CD14-positive monocyte (primary cell): ENCODE measurements at regions not wholly inside any gene's neighbourhood (a gene's known extent, or its start where the extent isn't known, plus 50 kb on each side); places are given as distances from the start of the nearest gene placed in this dataset.

Experiments used
- DNase-seq, 3 donors: peaks; one replicate each; pipeline ENCODE4 v3.0.0-alpha.2; 2011 to 2022
- H2AFZ ChIP-seq: 2 replicates; pipeline ENCODE4 v1.6.0; 2012; ENCODE audit warnings: mild to moderate bottlenecking, low read depth, low read length, inconsistent platforms; ENCODE audit not compliant: insufficient read depth, poor library complexity, severe bottlenecking
- H3K27ac ChIP-seq, 2 donors: 1 replicate in 1 of 2; 2 replicates in 1 of 2; pipeline ENCODE4 v1.5.1; 2012 to 2013; ENCODE audit warnings: low read length in 2 of 2, control low read depth in 1 of 2, inconsistent platforms in 1 of 2, low read depth in 1 of 2, mild to moderate bottlenecking in 1 of 2
- H3K27me3 ChIP-seq, 2 donors: one replicate each; pipeline versions ENCODE4 v1.6.0 to v1.6.1; 2011 to 2013; ENCODE audit warnings: low read length in 2 of 2; ENCODE audit not compliant: control insufficient read depth in 2 of 2, insufficient read depth in 2 of 2
- H3K36me3 ChIP-seq, 2 donors: replicated peaks in 1 of 2; 1 replicate in 1 of 2; 2 replicates in 1 of 2; pipeline versions ENCODE4 v1.5.1 to v1.6.1; 2012 to 2013; ENCODE audit warnings: low read length in 2 of 2, control low read depth in 1 of 2, inconsistent platforms in 1 of 2, mild to moderate bottlenecking in 1 of 2; ENCODE audit not compliant: insufficient read depth in 2 of 2, control insufficient read depth in 1 of 2
- H3K4me1 ChIP-seq, 2 donors: 1 replicate in 1 of 2; 2 replicates in 1 of 2; pipeline versions ENCODE4 v1.5.1 to v1.6.1; 2012 to 2013; ENCODE audit warnings: low read length in 2 of 2, control low read depth in 1 of 2, inconsistent platforms in 1 of 2, mild to moderate bottlenecking in 1 of 2, moderate library complexity in 1 of 2; ENCODE audit not compliant: insufficient read depth in 2 of 2, control insufficient read depth in 1 of 2
- H3K4me2 ChIP-seq: replicated peaks from 2 replicates; pipeline ENCODE3; 2012; ENCODE audit warnings: low read length, moderate library complexity, mild to moderate bottlenecking; ENCODE audit not compliant: poor library complexity, severe bottlenecking; ENCODE audit errors: extremely low read depth
- H3K4me3 ChIP-seq, 3 experiments: fragments of 200-600 bp in 1 of 3; sonication (generic) in 1 of 3; replicated peaks in 1 of 3; 1 replicate in 2 of 3; 2 replicates in 1 of 3; pipeline ENCODE4 v1.5.1; 2011 to 2013; ENCODE audit warnings: low read length in 3 of 3, mild to moderate bottlenecking in 3 of 3, control low read depth in 2 of 3, low read depth in 2 of 3, inconsistent platforms in 1 of 3, moderate library complexity in 1 of 3
- H3K79me2 ChIP-seq: 2 replicates; pipeline ENCODE4 v1.6.0; 2012; ENCODE audit warnings: mild to moderate bottlenecking, control low read depth, inconsistent platforms, low read length, moderate library complexity; ENCODE audit not compliant: insufficient read depth
- H3K9ac ChIP-seq: 2 replicates; pipeline ENCODE4 v1.6.0; 2017; ENCODE audit warnings: low read length, mild to moderate bottlenecking; ENCODE audit not compliant: insufficient read depth, poor library complexity, severe bottlenecking
- H3K9me3 ChIP-seq, 2 donors: replicated peaks in 1 of 2; 1 replicate in 1 of 2; 2 replicates in 1 of 2; pipeline versions ENCODE4 v1.5.1 to v1.6.1; 2012 to 2013; ENCODE audit warnings: low read length in 2 of 2, control low read depth in 1 of 2; ENCODE audit not compliant: control insufficient read depth in 1 of 2, insufficient read depth in 1 of 2
- H4K20me1 ChIP-seq: 2 replicates; pipeline ENCODE4 v1.6.0; 2012; ENCODE audit warnings: mild to moderate bottlenecking, low read length, control low read depth, moderate library complexity; ENCODE audit not compliant: insufficient read depth
- H3K27ac Mint-ChIP-seq, 7 donors: one replicate each; pipeline ENCODE4 v1.8.0; 2020; ENCODE audit warnings: mild to moderate bottlenecking in 7 of 7, mixed read lengths in 7 of 7, moderate library complexity in 6 of 7, inconsistent platforms in 2 of 7
- H3K27me3 Mint-ChIP-seq, 3 donors: one replicate each; pipeline ENCODE4 v1.8.0; 2021 to 2022; ENCODE audit warnings: low read depth in 3 of 3, mild to moderate bottlenecking in 3 of 3, mixed read lengths in 3 of 3, moderate library complexity in 3 of 3, inconsistent platforms in 1 of 3
- H3K36me3 Mint-ChIP-seq, 2 donors: one replicate each; pipeline ENCODE4 v1.8.0; 2020; ENCODE audit warnings: mixed read lengths in 2 of 2, inconsistent platforms in 1 of 2, mild to moderate bottlenecking in 1 of 2
- H3K4me1 Mint-ChIP-seq: one replicate; pipeline ENCODE4 v1.8.0; 2020; ENCODE audit warnings: mild to moderate bottlenecking, mixed read lengths
- H3K4me3 Mint-ChIP-seq, 2 donors: one replicate each; pipeline ENCODE4 v1.8.0; 2020; ENCODE audit warnings: mild to moderate bottlenecking in 2 of 2, mixed read lengths in 2 of 2, moderate library complexity in 1 of 2
- H3K9me3 Mint-ChIP-seq, 7 donors: one replicate each; pipeline ENCODE4 v1.8.0; 2020 to 2022; ENCODE audit warnings: mixed read lengths in 7 of 7, mild to moderate bottlenecking in 6 of 7, moderate library complexity in 6 of 7, inconsistent platforms in 2 of 7
- WGBS: methylation state at CpG from one replicate; pipeline ENCODE4 v1.1.5; 2013; ENCODE audit warnings: missing lambda C conversion rate; ENCODE audit not compliant: insufficient coverage; 5-methylcytosine and 5-hydroxymethylcytosine counted together
- intact Hi-C, 2 donors: fragments of 100-400 bp; cut with micrococcal nuclease; formaldehyde crosslinking; loops; one replicate each; pipeline versions ENCODE4 v1.15.0 to v1.15.1; 2023
- TF ChIP-seq, protein P1 (sequence below): fragments of 200-600 bp; IDR thresholded peaks from one replicate; pipeline ENCODE4 v1.8.0; 2022; ENCODE audit warnings: antibody characterized with exemption, mild to moderate bottlenecking

DNA sequence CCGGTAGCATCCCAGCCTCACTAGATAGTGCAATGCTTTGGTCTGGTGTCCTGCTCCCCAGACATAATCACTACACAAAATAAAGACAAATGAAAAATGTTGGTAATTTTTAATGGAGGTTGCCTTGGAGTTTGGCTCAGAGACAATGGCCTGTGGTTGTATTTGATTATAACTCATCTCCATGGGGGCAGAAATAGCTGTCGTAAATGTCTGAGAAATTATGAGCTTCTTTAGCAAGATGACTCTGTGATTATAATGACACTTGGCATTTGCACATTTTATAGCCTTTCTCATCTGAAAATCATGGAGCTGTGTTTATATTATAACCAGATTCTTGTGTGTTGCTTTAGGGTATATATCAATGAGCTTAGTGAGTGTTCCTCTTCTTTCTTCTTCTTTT lies 1779.7 kb upstream of the CELF4 start:
- TF ChIP-seq, protein P1, sequence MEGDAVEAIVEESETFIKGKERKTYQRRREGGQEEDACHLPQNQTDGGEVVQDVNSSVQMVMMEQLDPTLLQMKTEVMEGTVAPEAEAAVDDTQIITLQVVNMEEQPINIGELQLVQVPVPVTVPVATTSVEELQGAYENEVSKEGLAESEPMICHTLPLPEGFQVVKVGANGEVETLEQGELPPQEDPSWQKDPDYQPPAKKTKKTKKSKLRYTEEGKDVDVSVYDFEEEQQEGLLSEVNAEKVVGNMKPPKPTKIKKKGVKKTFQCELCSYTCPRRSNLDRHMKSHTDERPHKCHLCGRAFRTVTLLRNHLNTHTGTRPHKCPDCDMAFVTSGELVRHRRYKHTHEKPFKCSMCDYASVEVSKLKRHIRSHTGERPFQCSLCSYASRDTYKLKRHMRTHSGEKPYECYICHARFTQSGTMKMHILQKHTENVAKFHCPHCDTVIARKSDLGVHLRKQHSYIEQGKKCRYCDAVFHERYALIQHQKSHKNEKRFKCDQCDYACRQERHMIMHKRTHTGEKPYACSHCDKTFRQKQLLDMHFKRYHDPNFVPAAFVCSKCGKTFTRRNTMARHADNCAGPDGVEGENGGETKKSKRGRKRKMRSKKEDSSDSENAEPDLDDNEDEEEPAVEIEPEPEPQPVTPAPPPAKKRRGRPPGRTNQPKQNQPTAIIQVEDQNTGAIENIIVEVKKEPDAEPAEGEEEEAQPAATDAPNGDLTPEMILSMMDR, result no peak
- no CpG with 5 or more reads among the region's 2 CpGs for WGBS
- H3K4me3 ChIP-seq, result no peak overlapping the region
- H3K27me3 ChIP-seq, result no peaks in the 10 kb centered on the region
- no peaks in the 10 kb centered on the region for H3K9me3 ChIP-seq
- Mint-ChIP-seq H3K4me1 (peaks cover 25% of the 10 kb centered on the region), H3K4me3 (no peak overlapping the region), H3K9me3 (peaks cover 0 to 2% (median 0%) of the 10 kb centered on the region in 7 donors), H3K36me3 (no peaks in the 10 kb centered on the region), H3K27me3 (no peaks in the 10 kb centered on the region), H3K27ac (no peak overlapping the region)
- peaks cover 3 to 7% of the 10 kb centered on the region in 2 donors for H3K4me1 ChIP-seq
- no peak overlapping the region for H3K4me2 ChIP-seq
- no peak for DNase-seq
- H3K36me3 ChIP-seq, result no peaks in the 10 kb centered on the region
- no peak overlapping the region for H3K9ac ChIP-seq
- no peak overlapping the region for H2AFZ ChIP-seq
- no peak overlapping the region for H3K27ac ChIP-seq
- H4K20me1 ChIP-seq, result no peaks in the 10 kb centered on the region
- H3K79me2 ChIP-seq, result no peaks in the 10 kb centered on the region
- intact Hi-C loops, result no loop called here

DNA sequence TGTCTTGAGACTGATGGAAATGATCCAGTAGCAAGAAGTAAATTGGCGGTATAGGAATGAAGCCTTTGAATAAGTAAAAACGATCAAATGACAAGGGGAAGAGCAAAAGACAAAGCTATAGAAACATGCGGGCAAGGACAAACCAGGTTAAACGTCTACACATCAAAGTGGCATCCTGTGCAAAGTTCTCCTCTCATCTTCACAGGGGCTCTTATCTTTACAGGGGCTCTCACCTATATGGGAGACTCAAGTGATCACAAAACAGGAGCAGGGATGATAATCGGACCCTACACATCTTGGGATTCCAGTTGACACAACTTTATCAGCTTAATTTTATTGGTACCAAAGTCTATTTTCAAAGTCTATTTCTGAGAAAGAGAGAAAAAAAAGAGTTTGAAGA lies 1778.9 kb upstream of the CELF4 start:
- peaks cover 0 to 5% (median 0%) of the 10 kb centered on the region in 7 donors for H3K9me3 Mint-ChIP-seq
- Histone ChIP-seq H3K36me3 (no peaks in the 10 kb centered on the region), H3K4me2 (no peak overlapping the region), H3K27me3 (no peaks in the 10 kb centered on the region), H3K4me3 (no peak overlapping the region), H3K9ac (no peak overlapping the region), H4K20me1 (no peaks in the 10 kb centered on the region), H2AFZ (no peak overlapping the region), H3K9me3 (no peaks in the 10 kb centered on the region), H3K4me1 (peaks cover 3 to 7% of the 10 kb centered on the region in 2 donors), H3K79me2 (no peaks in the 10 kb centered on the region), H3K27ac (no peak overlapping the region)
- H3K4me1 Mint-ChIP-seq, result peaks cover 23% of the 10 kb centered on the region
- TF ChIP-seq, protein P1, result no peak
- H3K27me3 Mint-ChIP-seq, result no peaks in the 10 kb centered on the region
- intact Hi-C loops, result no loop called here
- no peaks in the 10 kb centered on the region for H3K36me3 Mint-ChIP-seq
- no peak overlapping the region for H3K4me3 Mint-ChIP-seq
- no peak for DNase-seq
- H3K27ac Mint-ChIP-seq, result no peak overlapping the region
- no CpG with 5 or more reads among the region's 5 CpGs for WGBS
